T-cell (primary cell): ENCODE measurements at regions not wholly inside any gene's neighbourhood (a gene's known extent, or its start where the extent isn't known, plus 50 kb on each side); places are given as distances from the start of the nearest gene placed in this dataset.

Experiments used
- ATAC-seq, 4 experiments: fragments of 200-7000 bp in 3 of 4; fragments of 150-1000 bp in 1 of 4; cut with Tn5 transposase; replicated peaks in 1 of 4; 1 replicate in 3 of 4; 2 replicates in 1 of 4; pipeline ENCODE4 v1.10.0; 2021; ENCODE audit warnings: moderate library complexity in 3 of 4, mild to moderate bottlenecking in 2 of 4, moderate number of reproducible peaks in 1 of 4
- CTCF ChIA-PET, 2 donors: fragments of 300-600 bp; sonication (Branson Sonifier 250); formaldehyde crosslinking; loops; one replicate each; lab custom pipeline; 2022; ENCODE audit warnings: antibody characterized with exemption in 2 of 2; lab: Charles Lee
- POLR2A ChIA-PET, 2 donors: fragments of 300-600 bp; sonication (Branson Sonifier 250); formaldehyde crosslinking; loops; one replicate each; lab custom pipeline; 2022; ENCODE audit warnings: antibody characterized with exemption in 2 of 2; lab: Charles Lee
- DNase-seq, 35 experiments: peaks; one replicate each; pipeline versions ENCODE4 v3.0.0 to v3.0.0-alpha.2; 2013 to 2023
- H3K27ac ChIP-seq: one replicate; pipeline ENCODE4 v1.5.1; 2013; ENCODE audit warnings: low read length
- H3K27me3 ChIP-seq, 2 experiments: replicated peaks in 1 of 2; 1 replicate in 1 of 2; 2 replicates in 1 of 2; pipeline versions ENCODE4 v1.6.1 to v1.7.0; 2013; ENCODE audit warnings: low read length in 1 of 2, mixed read lengths in 1 of 2; ENCODE audit not compliant: control insufficient read depth in 2 of 2, insufficient read depth in 2 of 2; ENCODE audit errors: extremely low read depth in 1 of 2
- H3K36me3 ChIP-seq, 2 donors: 1 replicate in 1 of 2; 2 replicates in 1 of 2; pipeline versions ENCODE4 v1.6.1 to v1.7.0; 2013; ENCODE audit warnings: low read length in 1 of 2; ENCODE audit not compliant: control insufficient read depth in 2 of 2, insufficient read depth in 1 of 2; ENCODE audit errors: extremely low read depth in 1 of 2
- H3K4me1 ChIP-seq, 2 experiments: 1 replicate in 1 of 2; 2 replicates in 1 of 2; pipeline versions ENCODE4 v1.6.1 to v1.7.0; 2013; ENCODE audit warnings: low read length in 2 of 2, mixed read lengths in 1 of 2; ENCODE audit not compliant: insufficient read depth in 2 of 2, control insufficient read depth in 1 of 2; ENCODE audit errors: extremely low read depth in 1 of 2
- H3K4me3 ChIP-seq, 2 donors: 1 replicate in 1 of 2; 2 replicates in 1 of 2; pipeline versions ENCODE4 v1.5.1 to v1.7.0; 2013; ENCODE audit warnings: mild to moderate bottlenecking in 2 of 2, low read length in 1 of 2, moderate library complexity in 1 of 2; ENCODE audit not compliant: control insufficient read depth in 1 of 2; ENCODE audit errors: extremely low read depth in 1 of 2
- H3K9me3 ChIP-seq: 2 replicates; pipeline ENCODE4 v1.7.0; 2013
- H3K27ac Mint-ChIP-seq, 2 donors: one replicate each; pipeline ENCODE4 v1.8.0; 2020 to 2021; ENCODE audit warnings: mild to moderate bottlenecking in 2 of 2, mixed read lengths in 2 of 2
- H3K27me3 Mint-ChIP-seq, 2 donors: one replicate each; pipeline ENCODE4 v1.8.0; 2021 to 2022; ENCODE audit warnings: mixed read lengths in 2 of 2
- H3K36me3 Mint-ChIP-seq: one replicate; pipeline ENCODE4 v1.8.0; 2021; ENCODE audit warnings: mixed read lengths
- H3K4me1 Mint-ChIP-seq, 3 donors: one replicate each; pipeline ENCODE4 v1.8.0; 2020 to 2022; ENCODE audit warnings: mixed read lengths in 3 of 3, mild to moderate bottlenecking in 1 of 3
- H3K4me3 Mint-ChIP-seq, 3 donors: one replicate each; pipeline ENCODE4 v1.8.0; 2020 to 2022; ENCODE audit warnings: mild to moderate bottlenecking in 3 of 3, mixed read lengths in 3 of 3, moderate library complexity in 3 of 3
- H3K9me3 Mint-ChIP-seq, 3 donors: one replicate each; pipeline ENCODE4 v1.8.0; 2020 to 2022; ENCODE audit warnings: mixed read lengths in 3 of 3
- WGBS: methylation state at CpG from one replicate; pipeline ENCODE4 v1.1.5; 2013; ENCODE audit warnings: missing lambda C conversion rate; ENCODE audit not compliant: insufficient coverage; 5-methylcytosine and 5-hydroxymethylcytosine counted together

DNA sequence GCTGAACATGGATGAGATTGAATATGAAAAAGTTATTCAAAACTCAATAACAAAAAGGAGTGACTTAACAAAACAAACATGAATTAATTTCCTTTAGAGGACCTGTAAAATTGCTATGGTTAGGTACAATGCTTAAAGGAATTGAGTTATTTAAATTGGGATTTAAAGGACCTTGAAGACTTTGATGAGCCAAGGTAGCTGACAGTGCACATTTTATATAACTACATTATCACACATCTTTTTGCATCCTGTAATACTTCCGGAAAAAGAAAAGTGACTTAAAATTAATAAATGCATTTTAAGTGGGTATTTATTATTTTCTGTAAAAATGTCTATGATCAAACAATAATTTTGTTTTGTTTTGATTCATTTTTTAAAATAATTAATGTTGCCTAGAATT is 964.8 kb upstream of the SLIT2 start:
- Histone ChIP-seq H3K36me3 (no peaks in the 10 kb centered on the region), H3K27me3 (no peaks in the 10 kb centered on the region), H3K4me1 (no peaks in the 10 kb centered on the region), H3K9me3 (no peaks in the 10 kb centered on the region), H3K4me3 (no peak overlapping the region), H3K27ac (no peak overlapping the region)
- Mint-ChIP-seq H3K4me3 (no peak overlapping the region), H3K9me3 (peaks cover 14 to 52% (median 15%) of the 10 kb centered on the region in 3 donors), H3K27me3 (no peaks in the 10 kb centered on the region), H3K4me1 (no peaks in the 10 kb centered on the region), H3K36me3 (no peaks in the 10 kb centered on the region), H3K27ac (no peak overlapping the region)
- no CpG with 5 or more reads among the region's 1 CpG for WGBS
- CTCF ChIA-PET, result no interaction called here
- DNase-seq (no peak), ATAC-seq (no peak)
- POLR2A ChIA-PET, result no interaction called here

- ChIA-PET POLR2A (no interaction called here), CTCF (interaction anchor here in 1 of 2 donors (0.7 kb wide), 1 partner anchor 10 kb away, joined by 3 read pairs; no protein-coding TSS in a partner anchor)
- Histone ChIP-seq H3K9me3 (no peaks in the 10 kb centered on the region), H3K27me3 (no peaks in the 10 kb centered on the region), H3K36me3 (no peaks in the 10 kb centered on the region), H3K4me3 (no peak overlapping the region), H3K27ac (no peak overlapping the region), H3K4me1 (no peaks in the 10 kb centered on the region)
- DNase-seq (no peak), ATAC-seq (no peak)
- WGBS, result no CpG with 5 or more reads among the region's 3 CpGs
- no peaks in the 10 kb centered on the region for H3K27me3 Mint-ChIP-seq
- H3K27ac Mint-ChIP-seq, result no peak overlapping the region
- no peaks in the 10 kb centered on the region for H3K4me1 Mint-ChIP-seq
- no peak overlapping the region for H3K4me3 Mint-ChIP-seq
- peaks cover 5 to 41% (median 15%) of the 10 kb centered on the region in 3 donors for H3K9me3 Mint-ChIP-seq
- no peaks in the 10 kb centered on the region for H3K36me3 Mint-ChIP-seq
Measured at GRCh38 chr4:19285146-19285545, 966.6 kb upstream of the SLIT2 start.

DNA sequence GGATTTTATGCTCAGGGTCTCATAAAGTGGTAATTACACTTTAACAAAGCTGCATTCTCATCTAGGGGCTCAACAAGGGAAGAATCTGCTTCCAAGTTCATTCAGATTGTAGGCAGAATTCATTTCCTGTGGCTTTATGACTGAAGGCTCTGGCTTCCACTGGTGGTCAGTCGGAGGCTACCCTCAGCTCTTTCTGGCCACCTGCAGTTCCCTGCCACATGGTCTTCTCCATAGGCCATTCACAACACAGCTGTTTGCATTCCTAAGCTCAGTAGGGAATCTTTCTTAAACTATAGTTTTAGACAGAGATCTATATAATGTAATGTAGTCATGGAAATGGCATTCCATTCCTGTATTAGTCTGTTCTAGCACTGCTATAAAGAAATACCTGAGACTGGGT is 973.0 kb upstream of the SLIT2 start:
- POLR2A ChIA-PET, result no interaction called here

DNA sequence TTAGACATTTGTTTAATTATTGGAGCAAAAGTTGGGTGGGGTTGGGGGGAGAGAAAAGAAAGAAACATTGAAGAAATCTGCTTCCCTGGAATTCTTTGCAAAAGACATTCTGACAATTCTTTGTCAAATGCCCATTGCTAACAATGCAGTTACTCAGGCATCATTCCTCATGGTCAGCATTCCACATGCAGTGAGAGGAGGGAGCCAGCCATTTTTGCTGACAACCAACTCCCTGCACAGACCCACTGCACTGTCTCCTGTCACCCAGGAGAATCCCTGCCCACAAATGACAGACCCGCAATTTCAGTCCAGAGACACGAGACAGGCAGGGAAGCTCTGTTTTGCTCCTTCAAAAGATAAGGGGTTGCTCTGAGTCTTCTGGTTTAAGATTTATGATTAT is 985.1 kb upstream of the SLIT2 start:
- Mint-ChIP-seq H3K4me1 (no peaks in the 10 kb centered on the region), H3K27me3 (no peaks in the 10 kb centered on the region), H3K9me3 (peaks cover 19 to 30% (median 29%) of the 10 kb centered on the region in 3 donors), H3K36me3 (no peaks in the 10 kb centered on the region), H3K27ac (no peak overlapping the region), H3K4me3 (no peak overlapping the region)
- Histone ChIP-seq H3K36me3 (no peaks in the 10 kb centered on the region), H3K4me3 (no peak overlapping the region), H3K27me3 (no peaks in the 10 kb centered on the region), H3K4me1 (no peaks in the 10 kb centered on the region), H3K27ac (no peak overlapping the region), H3K9me3 (no peaks in the 10 kb centered on the region)
- DNase-seq (no peak), ATAC-seq (no peak)
- ChIA-PET POLR2A (no interaction called here), CTCF (no interaction called here)
- WGBS, result no CpG with 5 or more reads among the region's 2 CpGs

More for the DNA sequence above, 973.0 kb upstream of the SLIT2 start:
- CTCF ChIA-PET, result no interaction called here
- no peaks in the 10 kb centered on the region for H3K27me3 ChIP-seq
- H3K4me3 ChIP-seq, result no peak overlapping the region
- no peak overlapping the region for H3K27ac ChIP-seq
- Mint-ChIP-seq H3K4me1 (no peaks in the 10 kb centered on the region), H3K9me3 (peaks cover 12 to 28% (median 20%) of the 10 kb centered on the region in 3 donors), H3K27me3 (no peaks in the 10 kb centered on the region), H3K36me3 (no peaks in the 10 kb centered on the region), H3K4me3 (no peak overlapping the region), H3K27ac (no peak overlapping the region)
- no peaks in the 10 kb centered on the region for H3K36me3 ChIP-seq
- DNase-seq, result no peak
- 100% methylated on average over 1 of the region's 1 CpG for WGBS
- H3K9me3 ChIP-seq, result peaks cover 2% of the 10 kb centered on the region
- H3K4me1 ChIP-seq, result no peaks in the 10 kb centered on the region
- ATAC-seq, result no peak

GRCh38 chr4:19262467-19262866 is 989.2 kb upstream of the SLIT2 start:
- no peak overlapping the region for H3K27ac ChIP-seq
- ChIA-PET POLR2A (no interaction called here), CTCF (no interaction called here)
- no peak overlapping the region for H3K4me3 ChIP-seq
- H3K4me1 ChIP-seq, result no peaks in the 10 kb centered on the region
- Mint-ChIP-seq H3K4me1 (no peaks in the 10 kb centered on the region), H3K9me3 (peaks cover 18 to 23% (median 19%) of the 10 kb centered on the region in 3 donors), H3K36me3 (no peaks in the 10 kb centered on the region), H3K27ac (no peak overlapping the region), H3K4me3 (no peak overlapping the region), H3K27me3 (no peaks in the 10 kb centered on the region)
- ATAC-seq (no peak), DNase-seq (no peak)
- WGBS, result no CpG with 5 or more reads among the region's 2 CpGs
- H3K36me3 ChIP-seq, result no peaks in the 10 kb centered on the region
- no peaks in the 10 kb centered on the region for H3K9me3 ChIP-seq
- no peaks in the 10 kb centered on the region for H3K27me3 ChIP-seq

DNA sequence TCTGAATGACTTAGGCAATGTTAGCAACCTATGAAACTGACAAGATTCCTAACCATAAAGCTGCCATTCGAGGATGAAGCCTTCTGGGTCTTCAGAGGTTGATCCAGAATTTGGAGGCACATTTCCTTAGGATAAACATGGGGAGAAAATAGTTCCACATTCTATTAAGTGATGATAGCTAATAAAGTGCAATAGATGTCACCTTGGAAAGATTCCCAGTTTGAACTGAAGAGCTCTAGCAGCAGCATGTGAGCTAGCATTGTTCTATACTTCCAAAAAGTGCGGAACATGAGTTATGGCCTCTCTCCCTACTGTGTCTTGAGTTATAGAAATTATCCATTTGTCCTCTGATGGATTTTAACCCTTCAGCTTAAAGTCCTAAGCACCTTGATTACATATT is 991.4 kb upstream of the SLIT2 start:
- DNase-seq (no peak), ATAC-seq (no peak)
- Histone ChIP-seq H3K27me3 (no peaks in the 10 kb centered on the region), H3K36me3 (no peaks in the 10 kb centered on the region), H3K4me3 (no peak overlapping the region), H3K27ac (no peak overlapping the region), H3K4me1 (no peaks in the 10 kb centered on the region), H3K9me3 (no peaks in the 10 kb centered on the region)
- no peak overlapping the region for H3K27ac Mint-ChIP-seq
- peaks cover 16 to 27% (median 25%) of the 10 kb centered on the region in 3 donors for H3K9me3 Mint-ChIP-seq
- H3K27me3 Mint-ChIP-seq, result no peaks in the 10 kb centered on the region
- ChIA-PET POLR2A (no interaction called here), CTCF (no interaction called here)
- H3K4me1 Mint-ChIP-seq, result no peaks in the 10 kb centered on the region
- WGBS, result no CpG with 5 or more reads among the region's 2 CpGs
- no peaks in the 10 kb centered on the region for H3K36me3 Mint-ChIP-seq
- no peak overlapping the region for H3K4me3 Mint-ChIP-seq

GRCh38 chr4:19259920-19260319 is 991.8 kb upstream of the SLIT2 start:
- Mint-ChIP-seq H3K9me3 (peaks cover 18 to 28% (median 23%) of the 10 kb centered on the region in 3 donors), H3K27me3 (no peaks in the 10 kb centered on the region), H3K4me1 (no peaks in the 10 kb centered on the region), H3K4me3 (no peak overlapping the region), H3K36me3 (no peaks in the 10 kb centered on the region), H3K27ac (no peak overlapping the region)
- DNase-seq (no peak), ATAC-seq (no peak)
- Histone ChIP-seq H3K4me3 (no peak overlapping the region), H3K27ac (no peak overlapping the region), H3K27me3 (no peaks in the 10 kb centered on the region), H3K36me3 (no peaks in the 10 kb centered on the region), H3K9me3 (no peaks in the 10 kb centered on the region), H3K4me1 (no peaks in the 10 kb centered on the region)
- CTCF ChIA-PET, result no interaction called here
- no CpG with 5 or more reads among the region's 1 CpG for WGBS
- POLR2A ChIA-PET, result no interaction called here
